ENCODE measurements at regions not wholly inside any gene's neighbourhood (a gene's known extent, or its start where the extent isn't known, plus 50 kb on each side); places are given as distances from the start of the nearest gene placed in this dataset.

DNA sequence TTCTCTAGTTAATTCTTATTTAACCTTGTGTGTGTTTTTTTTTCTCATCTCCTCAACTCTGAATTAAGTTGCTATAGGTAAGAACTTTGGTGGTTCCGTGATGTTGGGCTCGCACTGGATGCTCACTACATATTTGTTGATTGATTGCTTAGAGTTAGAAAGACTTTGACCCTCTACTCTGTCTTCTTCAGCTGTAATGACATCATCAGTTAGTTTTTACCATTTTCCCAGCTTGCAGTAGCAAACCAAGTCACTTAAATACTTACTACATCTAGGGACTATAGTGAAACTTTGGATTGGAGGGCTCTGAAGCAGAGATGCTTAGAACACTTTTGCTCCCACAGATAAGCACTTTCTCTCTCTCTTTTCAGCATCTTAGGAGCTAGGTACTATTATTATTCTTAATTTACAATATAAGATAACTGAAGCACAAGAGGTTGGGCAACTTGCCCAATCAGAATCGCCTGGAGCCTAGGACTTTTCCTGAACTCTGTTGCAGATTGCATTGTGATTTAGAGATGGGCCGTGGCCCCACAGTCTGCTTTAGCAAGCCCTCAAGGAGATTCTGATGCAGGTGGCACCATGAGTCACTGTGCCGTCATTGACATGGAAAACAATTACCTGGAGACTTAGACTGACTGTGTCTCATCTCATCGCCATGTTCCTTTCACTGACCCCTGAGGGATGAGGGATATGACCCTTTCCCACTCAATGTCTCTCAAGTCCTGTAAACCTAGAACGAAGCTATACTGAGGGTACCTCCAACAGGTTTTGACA, 471.9 kb upstream of the PODXL start (continued):
- no peak for TF ChIP-seq STAG1 (CRISPR knock-in tag; IDR thresholded peaks at IDR 0.05; ENCODE audit: borderline replicate concordance)
- no peak for TF ChIP-seq CBFB (CRISPR knock-in tag; IDR thresholded peaks at IDR 0.05)
- no peak for TF ChIP-seq ADNP (tag; IDR thresholded peaks at IDR 0.05)
- TF ChIP-seq RCOR1 (IDR thresholded peaks at IDR 0.05; ENCODE audit: borderline replicate concordance in 1 of 2, low read depth in 2 of 2, low read length in 2 of 2) = no peak
- TF ChIP-seq RNF219 (CRISPR knock-in tag; IDR thresholded peaks at IDR 0.05) = no peak
- no peak for TF ChIP-seq YBX1 (IDR thresholded peaks at IDR 0.05)
- no peak for TF ChIP-seq NUFIP1 (IDR thresholded peaks at IDR 0.05; ENCODE audit: partially characterized antibody)
- no peak for TF ChIP-seq TAF9B (IDR thresholded peaks at IDR 0.05; ENCODE audit: partially characterized antibody)

DNA sequence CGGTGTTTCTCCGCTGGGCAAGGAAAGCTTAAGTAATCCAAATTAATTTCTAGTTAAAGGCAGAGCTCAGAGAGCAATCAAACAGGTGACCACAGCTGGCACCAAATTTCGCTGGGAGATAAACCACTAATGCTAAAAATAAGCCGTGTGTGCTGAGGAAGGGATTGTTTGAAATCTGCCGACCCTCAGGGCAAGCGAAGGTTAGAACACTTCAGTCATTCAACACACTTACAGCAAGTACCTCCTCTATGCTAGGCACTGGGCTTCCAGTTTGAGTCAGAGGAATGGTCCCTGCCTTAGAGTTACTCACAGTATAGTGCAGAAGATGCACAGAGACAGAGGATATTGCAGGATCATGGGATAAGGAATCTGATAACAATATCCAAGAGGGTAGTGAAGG, 467.9 kb upstream of the PODXL start:
- DNase-seq (ENCODE audit: extremely low read depth in 1 of 4, low spot score in 3 of 4) = no peak

More for the DNA sequence above, 467.9 kb upstream of the PODXL start:
- Histone ChIP-seq H3K4me1 (replicated peaks in 1 of 2; ENCODE audit: control insufficient read depth in 2 of 2, insufficient read depth in 2 of 2, low read length in 2 of 2) (no peaks in the 10 kb centered on the region), H3K4me3 (no peak overlapping the region), H3K36me3 (ENCODE audit: control insufficient read depth, insufficient read depth, low read length) (no peaks in the 10 kb centered on the region), H3K27me3 (ENCODE audit: control insufficient read depth in 2 of 2, insufficient read depth in 2 of 2, low read length in 2 of 2) (no peaks in the 10 kb centered on the region; a peak in 1 of 5 replicates), H3K4me2 (ENCODE audit: insufficient read depth, low read length) (no peak overlapping the region), H3K9me3 (replicated peaks; ENCODE audit: control insufficient read depth, insufficient read depth, low read depth, low read length) (no peaks in the 10 kb centered on the region), H3K79me2 (ENCODE audit: control insufficient read depth, insufficient read depth, low read length) (no peaks in the 10 kb centered on the region), H3K9me1 (ENCODE audit: control insufficient read depth, insufficient read depth, low read length) (no peaks in the 10 kb centered on the region), H4K20me1 (replicated peaks; ENCODE audit: control insufficient read depth, insufficient read depth, low read length) (no peaks in the 10 kb centered on the region), H3K9ac (ENCODE audit: insufficient read depth in 1 of 2, low read depth in 2 of 2, low read length in 2 of 2) (no peak overlapping the region), H2AFZ (ENCODE audit: low read depth, low read length) (no peak overlapping the region), H3K27ac (ENCODE audit: extremely low read depth, low read depth, low read length) (no peak overlapping the region)
- no peak for TF ChIP-seq RBM39 (optimal IDR thresholded peaks at IDR 0.05; ENCODE audit: low read depth, low read length)
- TF ChIP-seq, protein P1, sequence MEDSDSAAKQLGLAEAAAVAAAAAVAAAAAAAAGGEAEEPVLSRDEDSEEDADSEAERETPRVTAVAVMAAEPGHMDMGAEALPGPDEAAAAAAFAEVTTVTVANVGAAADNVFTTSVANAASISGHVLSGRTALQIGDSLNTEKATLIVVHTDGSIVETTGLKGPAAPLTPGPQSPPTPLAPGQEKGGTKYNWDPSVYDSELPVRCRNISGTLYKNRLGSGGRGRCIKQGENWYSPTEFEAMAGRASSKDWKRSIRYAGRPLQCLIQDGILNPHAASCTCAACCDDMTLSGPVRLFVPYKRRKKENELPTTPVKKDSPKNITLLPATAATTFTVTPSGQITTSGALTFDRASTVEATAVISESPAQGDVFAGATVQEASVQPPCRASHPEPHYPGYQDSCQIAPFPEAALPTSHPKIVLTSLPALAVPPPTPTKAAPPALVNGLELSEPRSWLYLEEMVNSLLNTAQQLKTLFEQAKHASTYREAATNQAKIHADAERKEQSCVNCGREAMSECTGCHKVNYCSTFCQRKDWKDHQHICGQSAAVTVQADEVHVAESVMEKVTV (CRISPR knock-in tag; IDR thresholded peaks at IDR 0.05) = no peak
- no TSS peak for BruUV-seq (replicated peaks)
- ChIA-PET POLR2A (interaction anchor here (0.6 to 1.0 kb wide), 2 partner anchors 11 to 1466 kb away, joined by 3 read pairs; no protein-coding TSS in a partner anchor), CTCF (ENCODE audit: low intra/inter-chr PET ratio) (no interaction called here)
- in situ Hi-C loops (cut with MboI) (no loop called here), intact Hi-C loops (cut with micrococcal nuclease) (no loop called here)
- 8% methylated on average over 6 of the region's 6 CpGs for WGBS (ENCODE audit: insufficient coverage, low coverage, missing lambda C conversion rate)
- ATAC-seq (no peak), FAIRE-seq (no peak)
